Ovary (tissue), 3 donors: ENCODE measurements at regions not wholly inside any gene's neighbourhood (a gene's known extent, or its start where the extent isn't known, plus 50 kb on each side); places are given as distances from the start of the nearest gene placed in this dataset.

Experiments
- CTCF ChIP-seq, 3 donors: fragments of 450-650 bp in 2 of 3; fragments of 200-600 bp in 1 of 3; IDR thresholded peaks; one replicate each; pipeline versions ENCODE4 v1.5.1 to v1.8.0; 2016 to 2022; ENCODE audit warnings: antibody characterized with exemption in 3 of 3, mild to moderate bottlenecking in 1 of 3
- POLR2A ChIP-seq: fragments of 450-650 bp; IDR thresholded peaks from one replicate; pipeline ENCODE4 v1.6.1; 2017; ENCODE audit warnings: antibody characterized with exemption, mild to moderate bottlenecking, moderate library complexity
- donor health status: DM: no; HTN: no; CAD: no.

- TF ChIP-seq CTCF (IDR thresholded peaks at IDR 0.05) (no peak), POLR2A (no peak)
These were observed 453.7 kb downstream of the FSCB start for GRCh38 chr14:44053422-44053821.
